Mucosa of descending colon (tissue), 3 donors: ENCODE measurements at regions not wholly inside any gene's neighbourhood (a gene's known extent, or its start where the extent isn't known, plus 50 kb on each side); places are given as distances from the start of the nearest gene placed in this dataset.

Experiments
- ATAC-seq: fragments of 200-7000 bp; cut with Tn5 transposase; one replicate; pipeline ENCODE4 v1.9.1; 2020; ENCODE audit warnings: mild to moderate bottlenecking, moderate library complexity
- DNase-seq, 3 donors: peaks; one replicate each; pipeline ENCODE4 v3.0.0-alpha.2; 2020
- H3K36me3 ChIP-seq: fragments of 200-600 bp; one replicate; pipeline ENCODE4 v1.8.0; 2021; ENCODE audit warnings: low read depth, mild to moderate bottlenecking
- H3K4me1 ChIP-seq: fragments of 200-600 bp; one replicate; pipeline ENCODE4 v1.8.0; 2021; ENCODE audit warnings: low read depth, mild to moderate bottlenecking
- H3K4me3 ChIP-seq: fragments of 200-600 bp; one replicate; pipeline ENCODE4 v1.8.0; 2021; ENCODE audit warnings: mild to moderate bottlenecking
- H3K9me3 ChIP-seq: fragments of 200-600 bp; one replicate; pipeline ENCODE4 v1.8.0; 2021; ENCODE audit warnings: mild to moderate bottlenecking
- intact Hi-C, 2 donors: fragments of 100-400 bp; cut with DNase I in 1 of 2; cut with micrococcal nuclease in 1 of 2; formaldehyde crosslinking; loops; one replicate each; pipeline versions ENCODE4 v1.11.0 to v1.11.1; 2022; cut with DNase I, micrococcal nuclease
- TF ChIP-seq, protein P1 (sequence below): fragments of 200-600 bp; IDR thresholded peaks from one replicate; pipeline ENCODE4 v1.8.0; 2022; ENCODE audit warnings: antibody characterized with exemption, mild to moderate bottlenecking
- donor health status: DM: no; HTN: no; CAD: no; lungs with moderate emphysema.
- donor health status: DM: no; HTN: no; CAD: no.
- donor health status: DM: no; HTN: yes; CAD: no.

GRCh38 chr2:136290326-136290725, 172.4 kb upstream of the CXCR4 start:
- Histone ChIP-seq H3K9me3 (no peaks in the 10 kb centered on the region), H3K4me3 (no peak overlapping the region), H3K36me3 (no peaks in the 10 kb centered on the region), H3K4me1 (no peaks in the 10 kb centered on the region)
- intact Hi-C loops, result no loop called here
- ATAC-seq, result no peak
- TF ChIP-seq, protein P1, sequence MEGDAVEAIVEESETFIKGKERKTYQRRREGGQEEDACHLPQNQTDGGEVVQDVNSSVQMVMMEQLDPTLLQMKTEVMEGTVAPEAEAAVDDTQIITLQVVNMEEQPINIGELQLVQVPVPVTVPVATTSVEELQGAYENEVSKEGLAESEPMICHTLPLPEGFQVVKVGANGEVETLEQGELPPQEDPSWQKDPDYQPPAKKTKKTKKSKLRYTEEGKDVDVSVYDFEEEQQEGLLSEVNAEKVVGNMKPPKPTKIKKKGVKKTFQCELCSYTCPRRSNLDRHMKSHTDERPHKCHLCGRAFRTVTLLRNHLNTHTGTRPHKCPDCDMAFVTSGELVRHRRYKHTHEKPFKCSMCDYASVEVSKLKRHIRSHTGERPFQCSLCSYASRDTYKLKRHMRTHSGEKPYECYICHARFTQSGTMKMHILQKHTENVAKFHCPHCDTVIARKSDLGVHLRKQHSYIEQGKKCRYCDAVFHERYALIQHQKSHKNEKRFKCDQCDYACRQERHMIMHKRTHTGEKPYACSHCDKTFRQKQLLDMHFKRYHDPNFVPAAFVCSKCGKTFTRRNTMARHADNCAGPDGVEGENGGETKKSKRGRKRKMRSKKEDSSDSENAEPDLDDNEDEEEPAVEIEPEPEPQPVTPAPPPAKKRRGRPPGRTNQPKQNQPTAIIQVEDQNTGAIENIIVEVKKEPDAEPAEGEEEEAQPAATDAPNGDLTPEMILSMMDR, result no peak
- DNase-seq, result no peak

- DNase-seq (no peak), ATAC-seq (no peak)
- intact Hi-C loops, result no loop called here
- Histone ChIP-seq H3K9me3 (no peaks in the 10 kb centered on the region), H3K36me3 (no peaks in the 10 kb centered on the region), H3K4me3 (no peak overlapping the region), H3K4me1 (no peaks in the 10 kb centered on the region)
- TF ChIP-seq, protein P1, result no peak
Observed at GRCh38 chr2:136288249-136288648, 170.3 kb upstream of the CXCR4 start.

DNA sequence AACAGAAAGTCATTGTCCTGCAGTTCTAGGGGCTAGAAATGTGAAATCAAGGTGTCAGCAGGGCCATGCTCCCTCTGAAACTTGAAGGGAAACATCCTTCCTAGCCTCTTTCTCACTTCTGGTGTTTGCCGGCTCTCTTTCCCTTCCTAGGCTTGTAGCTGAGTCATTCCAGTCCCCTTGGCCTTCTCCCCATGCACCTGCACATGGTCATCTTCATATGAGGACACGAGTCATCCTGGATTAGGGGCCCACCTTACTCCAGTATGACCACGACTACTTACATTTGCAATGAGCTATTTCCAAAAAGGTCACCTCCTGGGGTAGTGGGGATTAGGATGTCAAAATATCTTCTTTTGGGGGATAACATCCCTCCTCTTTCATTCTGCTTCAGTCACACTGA, 168.5 kb upstream of the CXCR4 start:
- Histone ChIP-seq H3K9me3 (no peaks in the 10 kb centered on the region), H3K4me3 (no peak overlapping the region), H3K4me1 (no peaks in the 10 kb centered on the region), H3K36me3 (no peaks in the 10 kb centered on the region)
- TF ChIP-seq, protein P1, result no peak
- intact Hi-C loops, result no loop called here
- ATAC-seq (no peak), DNase-seq (no peak)

- TF ChIP-seq, protein P1, result no peak
- intact Hi-C loops, result no loop called here
- H3K9me3 ChIP-seq, result no peaks in the 10 kb centered on the region
- no peaks in the 10 kb centered on the region for H3K36me3 ChIP-seq
- no peaks in the 10 kb centered on the region for H3K4me1 ChIP-seq
- H3K4me3 ChIP-seq, result no peak overlapping the region
- no peak for ATAC-seq
- DNase-seq, result no peak
Observed at GRCh38 chr2:136284226-136285119, 166.5 kb upstream of the CXCR4 start.

DNA sequence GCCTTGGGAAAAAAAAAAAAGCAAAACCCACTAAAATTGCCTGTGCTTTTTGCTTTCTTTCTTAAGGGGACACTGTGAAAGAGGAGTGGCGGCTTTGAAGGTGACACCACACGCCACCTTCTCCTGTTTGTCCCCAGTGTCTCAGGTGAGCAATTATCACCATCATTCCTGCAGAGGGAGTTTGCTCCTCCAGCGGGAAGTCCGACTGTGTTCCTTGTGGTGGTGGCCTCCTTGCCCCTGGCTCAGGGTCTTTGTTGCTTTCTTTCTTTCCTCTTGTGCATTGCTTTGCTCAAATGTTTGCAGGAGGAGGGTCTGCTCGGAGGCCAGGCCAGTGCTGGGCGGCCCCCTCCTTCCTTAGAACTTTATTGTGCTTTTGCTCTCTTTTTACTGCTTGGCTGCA, 164.3 kb upstream of the CXCR4 start:
- H3K9me3 ChIP-seq, result no peaks in the 10 kb centered on the region
- no peaks in the 10 kb centered on the region for H3K36me3 ChIP-seq
- ATAC-seq, result no peak
- TF ChIP-seq, protein P1, result no peak
- intact Hi-C loops, result no loop called here
- H3K4me3 ChIP-seq, result no peak overlapping the region
- no peaks in the 10 kb centered on the region for H3K4me1 ChIP-seq
- DNase-seq, result no peak
